Testis (tissue), 2 donors: ENCODE measurements at regions not wholly inside any gene's neighbourhood (a gene's known extent, or its start where the extent isn't known, plus 50 kb on each side); places are given as distances from the start of the nearest gene placed in this dataset.

ENCODE experiments used
- DNase-seq: peaks from one replicate; pipeline ENCODE4 v3.0.0-alpha.2; 2019
- H3K27ac ChIP-seq, 2 donors: fragments of 200-600 bp; sonication (generic); one replicate each; pipeline ENCODE4 v1.5.1; 2019
- H3K27me3 ChIP-seq: fragments of 200-600 bp; sonication (generic); one replicate; pipeline ENCODE4 v1.5.1; 2019
- H3K36me3 ChIP-seq: fragments of 200-600 bp; sonication (generic); one replicate; pipeline ENCODE4 v1.5.1; 2017; ENCODE audit warnings: low read depth; ENCODE audit errors: missing control alignments
- H3K4me1 ChIP-seq: fragments of 200-600 bp; sonication (generic); one replicate; pipeline ENCODE4 v1.5.1; 2019
- H3K4me3 ChIP-seq, 2 donors: fragments of 200-600 bp; sonication (generic); one replicate each; pipeline ENCODE4 v1.5.1; 2017 to 2019
- H3K9me3 ChIP-seq: fragments of 200-600 bp; sonication (generic); one replicate; pipeline ENCODE4 v1.5.1; 2017
- CTCF ChIP-seq, 3 experiments: fragments of 450-650 bp in 2 of 3; fragments of 200-600 bp in 1 of 3; sonication (generic) in 1 of 3; IDR thresholded peaks; one replicate each; pipeline ENCODE4 v1.5.1; 2016 to 2019; ENCODE audit warnings: antibody characterized with exemption in 3 of 3, mild to moderate bottlenecking in 2 of 3, moderate library complexity in 1 of 3
- POLR2A ChIP-seq: fragments of 450-650 bp; IDR thresholded peaks from one replicate; pipeline ENCODE4 v1.6.1; 2017; ENCODE audit warnings: antibody characterized with exemption, mild to moderate bottlenecking, moderate library complexity
- WGBS, 2 donors: methylation state at CpG; one replicate each; pipeline ENCODE4 v1.1.5; 2018; 5-methylcytosine and 5-hydroxymethylcytosine counted together
- intact Hi-C: fragments of 100-400 bp; cut with DNase I; formaldehyde crosslinking; loops from one replicate; pipeline ENCODE4 v1.15.1; 2023; ENCODE audit warnings: low total_unique reads

- no peak overlapping the region for H3K27ac ChIP-seq
These were observed 147.6 kb upstream of the NR2F2 start for GRCh38 chr15:96182736-96183513.

GRCh38 chr15:96183514-96183850 is 147.0 kb upstream of the NR2F2 start:
- Histone ChIP-seq H3K4me3 (no peak overlapping the region), H3K4me1 (peaks cover 9% of the 10 kb centered on the region), H3K36me3 (no peaks in the 10 kb centered on the region), H3K27me3 (no peaks in the 10 kb centered on the region), H3K27ac (no peak overlapping the region), H3K9me3 (no peaks in the 10 kb centered on the region)
- no peak for DNase-seq
- 85 to 86% methylated on average over 4 of the region's 4 CpGs for WGBS, 2 donors
- TF ChIP-seq POLR2A (no peak), CTCF (IDR thresholded peaks at IDR 0.05) (no peak)
- intact Hi-C loops = no loop called here

More at GRCh38 chr15:96182736-96183513, 147.6 kb upstream of the NR2F2 start:
- WGBS, 2 donors = 90 to 91% methylated on average over 12 of the region's 12 CpGs
- peaks cover 9% of the 10 kb centered on the region for H3K4me1 ChIP-seq
- no peak overlapping the region for H3K4me3 ChIP-seq
- TF ChIP-seq POLR2A (no peak), CTCF (IDR thresholded peaks at IDR 0.05) (no peak)
- DNase-seq = no peak
- no peaks in the 10 kb centered on the region for H3K36me3 ChIP-seq
- H3K9me3 ChIP-seq = no peaks in the 10 kb centered on the region
- intact Hi-C loops = no loop called here
- no peaks in the 10 kb centered on the region for H3K27me3 ChIP-seq

- no peak for DNase-seq
- Histone ChIP-seq H3K27me3 (no peaks in the 10 kb centered on the region), H3K4me3 (no peak overlapping the region), H3K9me3 (no peaks in the 10 kb centered on the region), H3K4me1 (peaks cover 9% of the 10 kb centered on the region), H3K27ac (no peak overlapping the region), H3K36me3 (no peaks in the 10 kb centered on the region)
- intact Hi-C loops = no loop called here
- WGBS, 2 donors = 93 to 95% methylated on average over 3 of the region's 3 CpGs
- TF ChIP-seq CTCF (IDR thresholded peaks at IDR 0.05) = no peak
- no peak for TF ChIP-seq POLR2A
These were observed 146.6 kb upstream of the NR2F2 start for GRCh38 chr15:96183867-96184266.

- Histone ChIP-seq H3K27me3 (no peaks in the 10 kb centered on the region), H3K9me3 (no peaks in the 10 kb centered on the region), H3K36me3 (no peaks in the 10 kb centered on the region), H3K27ac (no peak overlapping the region), H3K4me1 (peaks cover 9% of the 10 kb centered on the region), H3K4me3 (no peak overlapping the region)
- WGBS, 2 donors = 87 to 91% methylated on average over 2 of the region's 2 CpGs
- intact Hi-C loops = no loop called here
- TF ChIP-seq POLR2A = no peak
- TF ChIP-seq CTCF (IDR thresholded peaks at IDR 0.05) = no peak
- DNase-seq = no peak
These were observed 146.2 kb upstream of the NR2F2 start for GRCh38 chr15:96184297-96184696.

GRCh38 chr15:96186105-96186504 is 144.4 kb upstream of the NR2F2 start:
- no peak for DNase-seq
- intact Hi-C loops = no loop called here

More at GRCh38 chr15:96186105-96186504, 144.4 kb upstream of the NR2F2 start:
- Histone ChIP-seq H3K27ac (no peak overlapping the region), H3K27me3 (no peaks in the 10 kb centered on the region), H3K4me1 (no peaks in the 10 kb centered on the region), H3K4me3 (no peak overlapping the region), H3K36me3 (no peaks in the 10 kb centered on the region), H3K9me3 (no peaks in the 10 kb centered on the region)
- TF ChIP-seq POLR2A (no peak), CTCF (IDR thresholded peaks at IDR 0.05) (no peak)
- WGBS, 2 donors = 89 to 97% methylated on average over 4 of the region's 4 CpGs
